NB4 (cell line): ENCODE measurements at regions not wholly inside any gene's neighbourhood (a gene's known extent, or its start where the extent isn't known, plus 50 kb on each side); places are given as distances from the start of the nearest gene placed in this dataset.

Experiments used
- CTCF ChIP-seq: IDR thresholded peaks from one replicate; pipeline ENCODE4 v1.5.1; 2012; ENCODE audit warnings: low read depth, low read length
- POLR2A ChIP-seq: IDR thresholded peaks from 2 replicates; pipeline ENCODE4 v1.6.1; 2011; ENCODE audit warnings: mild to moderate bottlenecking; ENCODE audit not compliant: insufficient read length; ENCODE audit errors: extremely low read depth
- TF ChIP-seq, protein P1 (sequence below): IDR thresholded peaks from 2 replicates; pipeline ENCODE4 v1.6.1; 2011; ENCODE audit warnings: low read depth, low read length

DNA sequence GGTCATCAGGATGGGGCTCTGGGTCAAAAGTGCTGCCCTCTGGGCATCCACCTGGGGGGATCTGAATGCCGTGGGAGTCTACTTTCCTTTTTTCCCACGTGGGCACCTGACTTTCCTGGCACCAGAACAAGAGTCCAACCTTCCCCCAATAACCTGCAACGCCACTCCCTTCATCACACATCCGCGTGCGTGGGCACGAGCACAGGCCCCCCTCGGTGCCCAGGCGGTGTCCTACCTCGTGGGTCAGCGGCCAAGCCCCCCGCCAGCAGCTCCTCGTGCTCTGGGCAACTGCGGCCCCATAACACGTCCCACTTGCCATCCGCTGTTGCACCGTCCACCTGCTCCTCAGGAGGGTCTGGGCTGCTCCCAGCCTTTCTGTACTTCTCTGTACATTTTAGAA lies 87.0 kb downstream of the YTHDF1 start:
- TF ChIP-seq POLR2A (no peak), CTCF (no peak)
- TF ChIP-seq, protein P1, sequence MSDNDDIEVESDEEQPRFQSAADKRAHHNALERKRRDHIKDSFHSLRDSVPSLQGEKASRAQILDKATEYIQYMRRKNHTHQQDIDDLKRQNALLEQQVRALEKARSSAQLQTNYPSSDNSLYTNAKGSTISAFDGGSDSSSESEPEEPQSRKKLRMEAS = no peak
